SK-N-MC (cell line): ENCODE measurements at regions not wholly inside any gene's neighbourhood (a gene's known extent, or its start where the extent isn't known, plus 50 kb on each side); places are given as distances from the start of the nearest gene placed in this dataset.

Source experiments
- DNase-seq: peaks from one replicate; pipeline ENCODE4 v3.0.0-alpha.2; 2011; ENCODE audit warnings: low read depth, low spot score
- H3K27ac ChIP-seq: fragments of 200-600 bp; sonication (generic); 2 replicates; pipeline ENCODE4 v1.5.1; 2016; ENCODE audit warnings: mixed run types
- H3K36me3 ChIP-seq: fragments of 200-600 bp; sonication (generic); 2 replicates; pipeline ENCODE4 v1.6.1; 2017; ENCODE audit warnings: antibody characterized with exemption, low read length, mixed read lengths; ENCODE audit not compliant: insufficient read depth
- H3K4me3 ChIP-seq: fragments of 200-600 bp; sonication (generic); 2 replicates; pipeline ENCODE4 v1.5.1; 2016
- H3K9ac ChIP-seq: fragments of 200-600 bp; sonication (generic); 2 replicates; pipeline ENCODE4 v1.8.0; 2017; ENCODE audit warnings: mixed run types, mixed read lengths; ENCODE audit not compliant: insufficient read length
- H3K9me3 ChIP-seq: fragments of 200-600 bp; sonication (generic); 2 replicates; pipeline ENCODE4 v1.6.1; 2017; ENCODE audit warnings: low read depth, mild to moderate bottlenecking, antibody characterized with exemption, low read length, moderate library complexity, mixed read lengths
- EZH2 ChIP-seq: fragments of 200-600 bp; sonication (generic); IDR thresholded peaks from one replicate; pipeline ENCODE4 v1.6.1; 2017; ENCODE audit warnings: antibody characterized with exemption
- FOXP2 ChIP-seq: optimal IDR thresholded peaks from 2 replicates; pipeline ENCODE3; 2011; ENCODE audit warnings: mild to moderate bottlenecking, moderate library complexity; ENCODE audit not compliant: insufficient read depth; ENCODE audit errors: extremely low read length, control extremely low read depth
- POLR2AphosphoS5 ChIP-seq: IDR thresholded peaks from 2 replicates; pipeline ENCODE4 v1.6.1; 2012; ENCODE audit warnings: mild to moderate bottlenecking, low read depth, low read length, borderline replicate concordance

- Histone ChIP-seq H3K27ac (no peak overlapping the region), H3K4me3 (no peak overlapping the region), H3K9me3 (no peaks in the 10 kb centered on the region), H3K9ac (no peak overlapping the region), H3K36me3 (no peaks in the 10 kb centered on the region)
- no peak for DNase-seq
- no peak for TF ChIP-seq POLR2AphosphoS5
- no peak for TF ChIP-seq FOXP2
- TF ChIP-seq EZH2: no peak
These were observed 111.7 kb upstream of the KCNJ15 start for GRCh38 chr21:38145104-38145503.

DNA sequence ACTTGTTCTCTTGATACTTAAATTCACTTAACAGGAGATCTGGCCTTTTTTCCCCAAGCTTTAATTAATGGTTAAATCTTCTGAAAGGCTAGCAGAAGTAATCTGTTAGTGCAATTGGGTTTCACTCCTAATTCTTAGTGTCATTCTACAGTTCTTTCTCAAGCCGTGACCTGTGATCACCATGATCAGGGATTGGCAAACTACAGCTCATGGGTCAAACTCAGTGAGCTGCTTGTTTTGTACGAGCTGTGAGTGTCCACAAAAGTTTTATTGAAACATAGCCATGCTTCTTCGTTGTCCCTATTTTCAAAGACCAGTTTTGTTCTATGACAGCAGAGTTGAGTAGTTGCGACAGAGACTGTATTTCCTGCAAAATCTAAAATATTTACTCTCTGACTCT is 109.4 kb upstream of the KCNJ15 start:
- no peak overlapping the region for H3K27ac ChIP-seq
- DNase-seq: no peak

GRCh38 chr21:38148046-38148445 is 108.7 kb upstream of the KCNJ15 start:
- Histone ChIP-seq H3K9me3 (no peaks in the 10 kb centered on the region), H3K9ac (no peak overlapping the region), H3K27ac (no peak overlapping the region), H3K36me3 (no peaks in the 10 kb centered on the region), H3K4me3 (no peak overlapping the region)
- no peak for DNase-seq
- TF ChIP-seq POLR2AphosphoS5: no peak
- TF ChIP-seq EZH2: no peak
- TF ChIP-seq FOXP2: no peak

More for the DNA sequence above, 109.4 kb upstream of the KCNJ15 start:
- H3K36me3 ChIP-seq: no peaks in the 10 kb centered on the region
- no peak overlapping the region for H3K4me3 ChIP-seq
- H3K9ac ChIP-seq: no peak overlapping the region
- TF ChIP-seq FOXP2: no peak
- TF ChIP-seq POLR2AphosphoS5: no peak
- no peak for TF ChIP-seq EZH2
- no peaks in the 10 kb centered on the region for H3K9me3 ChIP-seq

DNA sequence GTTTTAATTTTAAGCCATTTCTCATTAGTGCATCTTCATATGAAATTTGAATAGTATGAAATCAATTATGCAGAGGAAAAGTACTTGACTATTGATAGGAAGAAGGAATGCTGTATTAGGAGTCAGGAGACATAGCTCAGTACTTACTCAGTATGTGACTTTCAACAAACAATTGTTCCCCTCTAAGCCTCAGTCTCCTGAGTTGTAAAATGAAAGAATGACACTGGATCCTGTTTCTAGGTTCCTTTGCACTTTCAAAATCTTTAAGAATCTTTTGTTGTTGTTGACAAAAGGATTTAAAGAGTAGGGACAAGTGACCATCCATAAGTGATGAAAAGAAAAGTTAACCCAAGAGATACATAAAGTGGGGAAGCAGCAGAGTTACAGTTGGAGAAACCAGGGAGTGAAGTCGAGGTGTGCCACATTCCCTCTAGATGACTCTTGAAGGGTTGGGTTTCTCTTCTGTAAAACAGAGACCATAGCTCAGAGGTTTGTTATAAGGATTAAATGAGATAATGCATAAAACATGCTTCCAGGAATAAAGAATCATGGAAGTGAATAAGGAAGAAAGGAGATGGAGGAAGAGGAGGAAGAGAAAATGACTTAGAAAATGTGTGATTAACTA is 105.7 kb upstream of the KCNJ15 start:
- H3K36me3 ChIP-seq: no peaks in the 10 kb centered on the region
- no peak overlapping the region for H3K9ac ChIP-seq
- TF ChIP-seq FOXP2 (no peak), POLR2AphosphoS5 (no peak), EZH2 (no peak)
- no peak overlapping the region for H3K27ac ChIP-seq
- no peak for DNase-seq
- no peaks in the 10 kb centered on the region for H3K9me3 ChIP-seq
- no peak overlapping the region for H3K4me3 ChIP-seq

DNA sequence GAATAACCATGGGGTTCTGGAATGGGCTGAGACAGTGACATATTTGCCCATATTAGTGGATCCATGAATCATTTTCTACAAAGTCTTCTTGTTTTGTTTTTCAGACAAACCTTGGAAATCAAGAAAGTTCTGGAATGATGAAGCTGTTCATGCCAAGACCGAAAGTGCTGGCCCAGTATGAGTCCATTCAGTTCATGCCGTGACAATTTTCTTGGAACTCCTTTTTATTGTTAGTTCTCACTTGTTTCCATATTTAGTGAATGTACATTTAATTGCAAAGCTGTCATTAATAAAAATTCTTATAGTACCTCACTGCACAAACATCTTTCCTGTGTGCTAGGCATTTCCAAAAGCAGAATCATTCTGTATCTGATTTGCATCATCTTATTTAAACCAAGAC is 100.6 kb upstream of the KCNJ15 start:
- TF ChIP-seq POLR2AphosphoS5 (no peak), FOXP2 (no peak), EZH2 (no peak)
- H3K4me3 ChIP-seq: no peak overlapping the region
- H3K9ac ChIP-seq: no peak overlapping the region
- no peak for DNase-seq
- no peaks in the 10 kb centered on the region for H3K9me3 ChIP-seq
- H3K27ac ChIP-seq: no peak overlapping the region
- no peaks in the 10 kb centered on the region for H3K36me3 ChIP-seq

DNA sequence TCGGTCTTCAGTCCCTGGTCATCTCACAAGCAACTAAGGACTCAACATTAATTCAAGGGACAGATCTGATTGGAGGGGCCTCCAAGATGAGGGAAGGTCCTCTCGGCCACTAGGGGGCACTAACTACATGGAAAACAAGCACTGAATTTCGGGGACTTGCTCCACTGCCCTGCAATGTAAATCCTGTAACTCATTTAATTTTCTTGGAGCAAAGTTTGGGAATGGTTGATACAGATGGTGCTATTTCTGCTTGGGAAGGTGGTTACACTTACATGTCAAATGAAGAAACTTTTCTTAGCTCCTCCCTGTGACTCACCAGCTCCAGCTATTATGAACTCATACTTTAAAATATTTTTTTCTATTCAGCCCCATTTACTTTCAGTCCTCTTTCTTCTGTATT is 97.4 kb upstream of the KCNJ15 start:
- Histone ChIP-seq H3K36me3 (no peaks in the 10 kb centered on the region), H3K27ac (no peak overlapping the region), H3K9ac (no peak overlapping the region), H3K4me3 (no peak overlapping the region), H3K9me3 (no peaks in the 10 kb centered on the region)
- DNase-seq: peak; percentile 40
- TF ChIP-seq POLR2AphosphoS5: no peak
- no peak for TF ChIP-seq EZH2
- no peak for TF ChIP-seq FOXP2

DNA sequence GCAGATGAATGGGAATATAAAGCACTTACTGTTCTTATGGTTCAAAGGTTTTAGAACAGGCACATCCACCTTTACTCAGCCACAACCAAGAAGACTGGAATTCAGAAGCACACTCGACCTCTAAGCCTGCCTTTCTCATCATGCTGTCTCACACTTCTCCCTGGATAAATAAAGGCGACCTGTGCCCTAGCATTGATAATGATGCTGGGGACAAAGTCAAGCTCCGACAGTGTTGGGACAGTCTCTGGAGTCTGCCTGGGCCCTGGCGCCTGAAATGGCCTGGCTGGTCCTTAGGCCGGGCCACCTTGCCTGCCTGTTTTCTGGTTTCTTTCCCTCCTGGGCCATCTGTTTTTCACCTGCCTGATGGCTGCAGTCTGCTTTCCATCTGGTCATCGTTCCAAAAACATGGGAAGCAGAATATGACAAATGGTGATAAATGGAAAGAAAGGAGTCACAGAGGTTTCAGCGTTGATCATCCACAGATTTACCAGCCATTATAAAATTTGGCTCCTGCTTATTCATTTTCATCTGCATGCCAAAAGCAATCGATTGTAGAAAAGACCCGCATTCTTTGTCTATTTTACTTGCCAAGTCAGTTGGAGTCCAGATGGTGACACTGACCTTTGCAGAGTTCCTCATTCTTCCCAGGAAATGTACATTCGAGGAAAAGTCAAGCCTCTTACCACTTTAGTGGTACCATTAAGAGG is 91.2 kb upstream of the KCNJ15 start:
- Histone ChIP-seq H3K9me3 (no peaks in the 10 kb centered on the region), H3K36me3 (no peaks in the 10 kb centered on the region), H3K9ac (no peak overlapping the region), H3K27ac (no peak overlapping the region), H3K4me3 (no peak overlapping the region)
- TF ChIP-seq FOXP2 (no peak), EZH2 (no peak), POLR2AphosphoS5 (no peak)
- DNase-seq: no peak

- H3K9me3 ChIP-seq: no peaks in the 10 kb centered on the region
- TF ChIP-seq EZH2: no peak
- no peak for TF ChIP-seq FOXP2
- TF ChIP-seq POLR2AphosphoS5: no peak
- no peak overlapping the region for H3K4me3 ChIP-seq
- no peak for DNase-seq
- H3K9ac ChIP-seq: no peak overlapping the region
- no peaks in the 10 kb centered on the region for H3K36me3 ChIP-seq
- H3K27ac ChIP-seq: no peak overlapping the region
These were observed 90.6 kb upstream of the KCNJ15 start for GRCh38 chr21:38166173-38166535.

DNA sequence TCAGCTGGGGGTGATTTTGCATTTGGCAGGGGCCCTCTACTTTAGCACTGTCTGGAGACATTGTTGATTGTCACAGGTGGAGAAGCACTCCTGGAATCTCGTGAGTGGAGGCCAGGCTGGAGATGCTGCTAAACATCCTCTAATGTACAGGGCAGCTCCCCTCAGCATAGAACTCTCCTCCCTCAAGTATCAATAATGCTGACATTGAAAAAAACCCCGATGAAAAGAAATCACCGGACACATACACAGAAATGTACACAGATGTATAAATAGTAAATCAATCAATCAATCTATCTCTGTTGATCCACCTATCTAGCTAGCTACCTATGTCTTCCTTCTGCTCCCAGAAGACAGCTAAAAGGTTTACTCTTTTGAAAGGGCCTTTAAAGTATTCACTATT is 89.4 kb upstream of the KCNJ15 start:
- TF ChIP-seq EZH2: no peak
- TF ChIP-seq POLR2AphosphoS5: no peak
- TF ChIP-seq FOXP2: no peak

More for the DNA sequence above, 89.4 kb upstream of the KCNJ15 start:
- no peak overlapping the region for H3K9ac ChIP-seq
- no peak overlapping the region for H3K4me3 ChIP-seq
- H3K9me3 ChIP-seq: no peaks in the 10 kb centered on the region
- no peaks in the 10 kb centered on the region for H3K36me3 ChIP-seq
- no peak for DNase-seq
- H3K27ac ChIP-seq: no peak overlapping the region
